Cerebellar cortex (tissue), 1 donor: ENCODE measurements at regions not wholly inside any gene's neighbourhood (a gene's known extent, or its start where the extent isn't known, plus 50 kb on each side); places are given as distances from the start of the nearest gene placed in this dataset.

Experiments
- DNase-seq: peaks from one replicate; pipeline ENCODE4 v3.0.0-alpha.2; 2015; ENCODE audit warnings: low spot score

DNA sequence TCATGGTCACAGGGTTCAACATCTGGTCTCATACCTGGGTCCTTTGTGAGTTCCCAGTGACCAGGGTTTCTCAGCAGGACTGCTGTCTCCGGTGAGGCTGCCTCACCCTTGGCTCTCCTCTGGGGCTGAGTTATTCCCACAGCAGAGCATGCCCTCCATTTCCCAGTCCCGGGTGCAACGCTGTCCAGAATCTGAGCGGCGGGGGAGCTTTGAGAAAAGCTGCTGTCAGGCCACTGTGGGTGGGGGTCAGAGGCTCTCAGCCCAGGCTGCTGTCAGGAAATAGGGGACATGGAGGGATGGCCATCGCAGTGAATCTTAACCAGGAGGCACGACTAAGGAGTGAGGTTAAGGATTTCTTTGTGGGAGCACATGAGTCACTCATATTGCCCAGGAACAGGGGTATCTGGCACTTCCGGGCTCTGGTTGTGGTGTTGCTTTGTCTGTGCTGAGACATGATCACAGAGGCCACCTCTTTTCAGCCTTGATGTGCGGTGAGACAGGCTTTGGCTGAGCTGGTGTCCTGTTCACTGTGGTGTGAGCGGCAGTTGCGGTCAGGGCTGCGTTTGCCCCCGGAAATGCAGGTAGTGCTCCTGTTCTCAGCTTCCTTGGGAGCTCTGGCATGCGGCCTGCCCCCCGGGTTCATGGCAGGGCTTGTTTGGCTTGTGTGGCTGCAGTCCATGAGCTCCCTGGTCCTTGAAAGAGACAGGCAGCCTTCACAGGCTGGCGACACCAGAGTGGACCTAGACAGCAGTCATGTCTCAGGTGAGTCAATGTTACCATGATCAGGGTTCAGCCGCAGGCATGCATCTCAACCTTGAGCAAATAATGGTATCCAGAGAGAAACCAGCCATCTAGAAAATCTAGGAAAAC lies 310.7 kb upstream of the MYT1L start:
- no peak for DNase-seq

GRCh38 chr2:2640818-2641217 lies 309.7 kb upstream of the MYT1L start:
- peak; percentile 15 for DNase-seq

DNA sequence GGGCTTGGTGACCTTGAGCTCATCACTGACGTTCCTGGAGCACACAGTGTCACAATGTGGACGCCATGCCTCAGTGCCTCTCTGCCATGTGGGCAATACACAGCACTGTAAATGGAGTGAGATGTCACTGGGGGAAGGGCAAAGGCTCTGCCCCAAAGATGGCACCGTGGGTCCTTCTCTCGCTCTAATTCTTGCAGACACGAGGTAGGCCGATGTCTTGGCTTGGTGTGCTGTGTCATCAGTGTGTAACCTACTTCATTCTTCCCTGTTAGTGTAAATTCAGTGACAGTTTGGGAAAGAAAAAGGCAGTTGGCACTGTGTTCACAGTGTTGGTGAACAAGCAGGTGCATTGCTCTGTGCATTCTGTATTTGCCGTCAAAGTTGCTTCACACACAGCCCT lies 309.3 kb upstream of the MYT1L start:
- no peak for DNase-seq

GRCh38 chr2:2639251-2640139 lies 308.4 kb upstream of the MYT1L start:
- DNase-seq = no peak

- DNase-seq = no peak
Measured at GRCh38 chr2:2638547-2639220, 307.6 kb upstream of the MYT1L start.

DNA sequence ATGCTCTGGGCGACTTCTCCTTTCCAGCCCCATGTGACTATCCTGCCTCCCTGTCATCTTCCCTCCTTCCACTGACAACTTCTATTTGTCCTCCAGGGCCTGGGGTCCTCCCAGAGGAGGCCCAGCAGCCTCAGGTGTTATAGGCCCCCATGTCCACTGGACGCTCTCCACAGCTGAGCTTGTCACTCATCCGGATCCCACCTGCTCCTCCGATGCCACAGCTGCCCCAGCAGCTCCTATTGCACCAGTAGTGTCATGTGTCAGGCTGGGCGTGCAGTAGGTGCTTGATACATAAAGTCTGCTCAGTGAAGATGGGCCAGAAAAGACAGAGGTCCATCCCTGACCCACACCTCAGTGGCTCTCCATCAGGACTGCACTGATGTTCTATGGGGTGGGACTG lies 305.7 kb upstream of the MYT1L start:
- DNase-seq = no peak

- no peak for DNase-seq
Measured at GRCh38 chr2:2635025-2635528, 304.0 kb upstream of the MYT1L start.

DNA sequence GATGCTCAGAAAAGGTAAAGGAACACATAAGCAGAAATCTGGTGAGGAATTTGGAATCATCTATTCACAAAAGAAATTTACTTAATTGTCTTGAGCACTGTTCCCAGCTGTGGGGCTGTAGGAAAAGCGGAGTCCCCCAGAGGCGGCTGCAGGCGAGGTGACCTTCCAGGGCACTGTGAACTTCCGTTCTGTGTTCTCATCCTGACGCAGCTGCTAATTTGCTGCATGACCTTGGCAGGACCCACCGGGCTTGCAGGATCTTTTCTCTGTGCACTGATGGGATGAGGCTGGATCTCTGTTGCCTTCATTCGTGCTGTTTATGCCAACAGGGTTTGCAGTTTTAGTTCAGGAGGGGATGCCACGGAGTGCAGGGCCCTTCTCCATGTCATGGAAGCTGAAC lies 301.9 kb upstream of the MYT1L start:
- DNase-seq = no peak

GRCh38 chr2:2623939-2624338 lies 292.9 kb upstream of the MYT1L start:
- no peak for DNase-seq

- no peak for DNase-seq
Measured at GRCh38 chr2:2621855-2622254, 290.8 kb upstream of the MYT1L start.

GRCh38 chr2:2620604-2621003 lies 289.5 kb upstream of the MYT1L start:
- DNase-seq = no peak

GRCh38 chr2:2619995-2620394 lies 288.9 kb upstream of the MYT1L start:
- DNase-seq = no peak

GRCh38 chr2:2614452-2614851 lies 283.4 kb upstream of the MYT1L start:
- no peak for DNase-seq

GRCh38 chr2:2613279-2614199 lies 282.5 kb upstream of the MYT1L start:
- DNase-seq = peak; percentile 98

GRCh38 chr2:2610751-2611150 lies 279.7 kb upstream of the MYT1L start:
- no peak for DNase-seq

- DNase-seq = no peak
Measured at GRCh38 chr2:2600366-2600765, 269.3 kb upstream of the MYT1L start.

GRCh38 chr2:2599441-2599840 lies 268.4 kb upstream of the MYT1L start:
- DNase-seq = no peak

GRCh38 chr2:2597712-2598111 lies 266.6 kb upstream of the MYT1L start:
- no peak for DNase-seq

DNA sequence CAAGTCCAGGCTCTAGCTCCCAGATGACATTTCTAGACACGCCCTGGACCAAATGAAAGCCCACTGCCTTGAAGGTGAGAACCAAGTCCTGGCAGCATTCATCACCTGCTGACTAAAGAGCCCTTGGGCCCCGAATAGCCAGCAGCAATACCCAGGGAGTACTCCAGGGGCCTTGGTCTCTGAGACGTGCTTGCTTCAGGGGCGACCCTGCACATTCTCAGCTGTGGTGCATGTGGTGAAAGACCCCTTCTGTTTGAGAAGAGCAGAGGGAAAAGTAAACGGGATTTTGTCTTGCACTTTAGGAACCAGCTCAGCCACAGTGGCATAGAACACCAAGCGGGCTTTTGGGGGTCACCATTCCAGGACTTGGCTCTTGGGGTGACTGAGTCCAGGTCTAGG lies 260.5 kb upstream of the MYT1L start:
- no peak for DNase-seq

- peak; percentile 62 for DNase-seq
Measured at GRCh38 chr2:2590841-2591541, 259.9 kb upstream of the MYT1L start.

DNA sequence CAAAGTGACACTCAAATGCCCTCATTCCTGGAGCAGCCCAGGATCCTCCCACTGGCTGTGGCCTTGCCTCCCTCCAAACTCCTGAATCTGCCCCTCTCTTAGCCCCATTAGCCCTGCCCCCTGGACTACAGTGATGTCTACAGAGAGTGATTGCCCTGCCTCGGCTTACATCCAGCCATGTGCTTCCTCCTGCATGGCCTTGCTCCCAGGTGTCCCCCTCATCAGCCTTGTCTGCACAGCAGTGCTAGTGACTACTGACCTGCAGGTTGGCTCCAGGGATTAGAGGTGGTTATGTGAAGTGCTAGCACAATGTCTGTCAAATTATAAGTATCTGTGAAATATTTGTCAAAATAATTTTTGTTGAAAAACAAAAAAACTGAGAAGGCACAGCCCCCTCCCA lies 259.1 kb upstream of the MYT1L start:
- DNase-seq = no peak
